NB4 (cell line): ENCODE measurements at regions not wholly inside any gene's neighbourhood (a gene's known extent, or its start where the extent isn't known, plus 50 kb on each side); places are given as distances from the start of the nearest gene placed in this dataset.

Source experiments
- CTCF ChIP-seq: IDR thresholded peaks from one replicate; pipeline ENCODE4 v1.5.1; 2012; ENCODE audit warnings: low read depth, low read length
- MAX ChIP-seq: IDR thresholded peaks from 2 replicates; pipeline ENCODE4 v1.6.1; 2011; ENCODE audit warnings: low read depth, low read length
- POLR2A ChIP-seq: IDR thresholded peaks from 2 replicates; pipeline ENCODE4 v1.6.1; 2011; ENCODE audit warnings: mild to moderate bottlenecking; ENCODE audit not compliant: insufficient read length; ENCODE audit errors: extremely low read depth

- TF ChIP-seq MAX: no peak
- TF ChIP-seq CTCF: no peak
- no peak for TF ChIP-seq POLR2A
These were observed 813.0 kb downstream of the TYW1 start for GRCh38 chr7:67809586-67809985.
